GM19328 (cell line): ENCODE measurements at regions not wholly inside any gene's neighbourhood (a gene's known extent, or its start where the extent isn't known, plus 50 kb on each side); places are given as distances from the start of the nearest gene placed in this dataset.
"Not testable (repeated sequence)": the region's sequence is repeated elsewhere in the genome, so short reads cannot be mapped to it uniquely, and the experiment has no call there.

ENCODE experiments used
- ATAC-seq: cut with Tn5 transposase; IDR thresholded peaks from one replicate; pipeline ENCODE4 v1.9.1; 2021; ENCODE audit warnings: mild to moderate bottlenecking, moderate library complexity; ENCODE audit not compliant: unreplicated experiment

GRCh38 chr10:36462194-36462593 lies 663.2 kb upstream of the ANKRD30A start:
- ATAC-seq: no peak

- not testable (repeated sequence) for ATAC-seq
These were observed 667.0 kb upstream of the ANKRD30A start for GRCh38 chr10:36458437-36458836.

DNA sequence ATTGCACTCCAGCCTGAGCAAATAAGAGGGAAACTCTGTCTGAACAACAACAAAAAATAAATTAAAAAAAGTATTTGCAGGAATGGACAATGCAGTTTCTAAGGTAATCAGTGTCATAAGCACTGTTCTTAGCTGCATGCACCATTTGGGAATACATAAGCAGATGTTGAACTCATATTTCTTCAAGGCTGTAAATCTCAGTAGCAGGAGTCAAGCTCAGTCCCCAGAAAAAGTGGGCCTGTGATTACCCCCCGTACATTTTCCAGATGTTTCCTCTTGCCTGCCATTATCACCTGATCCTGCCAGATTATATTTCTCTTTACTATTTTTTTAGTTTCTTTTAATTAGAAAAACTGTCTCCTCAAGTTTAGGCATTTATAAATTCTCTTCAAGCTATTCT lies 667.6 kb upstream of the ANKRD30A start:
- no peak for ATAC-seq

DNA sequence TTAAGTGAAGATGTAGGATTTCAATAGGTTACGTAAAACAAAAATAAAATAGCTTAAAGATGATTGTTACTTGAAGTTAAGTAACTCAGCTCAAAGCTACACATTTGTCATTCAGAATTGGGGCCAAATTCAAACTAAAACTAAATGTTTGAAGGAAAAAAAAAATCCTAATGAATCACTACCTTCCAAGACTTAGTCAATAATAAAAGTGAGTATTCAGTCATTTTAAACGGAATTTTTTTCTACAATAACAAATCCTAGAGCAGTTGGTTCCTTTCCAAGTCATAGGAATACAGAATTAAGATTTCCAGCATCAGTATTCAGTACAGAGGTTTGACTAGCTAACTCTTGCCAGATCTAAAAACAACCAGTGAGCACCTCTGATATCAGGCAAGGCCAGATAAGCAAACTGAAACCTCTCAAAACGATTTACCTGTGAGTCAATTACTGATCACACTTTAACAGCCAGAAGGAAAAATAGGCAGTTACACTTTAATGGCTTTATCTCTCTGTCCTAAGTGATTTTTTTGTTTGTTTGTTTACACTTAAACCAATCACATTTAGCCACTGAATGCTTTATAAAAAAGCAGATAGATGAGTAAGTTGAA lies 669.8 kb upstream of the ANKRD30A start:
- ATAC-seq: no peak

- ATAC-seq: no peak
These were observed 672.5 kb upstream of the ANKRD30A start for GRCh38 chr10:36452851-36453250.

DNA sequence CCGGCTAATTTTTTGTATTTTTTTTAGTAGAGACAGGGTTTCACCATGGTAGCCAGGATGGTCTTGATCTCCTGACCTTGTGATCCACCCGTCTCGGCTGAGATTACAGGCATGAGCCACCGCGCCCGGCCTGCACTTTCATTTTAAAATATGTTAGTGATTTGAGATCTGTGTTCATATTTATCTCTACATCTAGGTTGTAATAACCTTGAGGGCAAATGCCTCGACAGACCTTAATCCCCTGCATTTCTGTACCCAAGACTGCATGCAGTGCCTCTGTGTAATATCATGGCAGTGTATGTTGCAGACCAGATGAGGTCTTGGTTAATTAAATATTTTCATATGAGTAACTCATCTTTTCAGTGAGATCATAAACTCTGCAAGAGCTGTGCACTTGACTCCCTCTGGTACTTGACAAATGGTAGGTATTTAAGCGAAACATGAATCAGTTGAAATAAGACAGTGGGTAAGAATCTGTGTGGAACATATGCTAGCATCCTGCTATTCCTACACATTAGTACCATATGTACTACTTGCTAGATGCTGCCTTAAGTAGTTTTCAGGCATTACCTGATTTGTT lies 673.9 kb upstream of the ANKRD30A start:
- no peak for ATAC-seq

DNA sequence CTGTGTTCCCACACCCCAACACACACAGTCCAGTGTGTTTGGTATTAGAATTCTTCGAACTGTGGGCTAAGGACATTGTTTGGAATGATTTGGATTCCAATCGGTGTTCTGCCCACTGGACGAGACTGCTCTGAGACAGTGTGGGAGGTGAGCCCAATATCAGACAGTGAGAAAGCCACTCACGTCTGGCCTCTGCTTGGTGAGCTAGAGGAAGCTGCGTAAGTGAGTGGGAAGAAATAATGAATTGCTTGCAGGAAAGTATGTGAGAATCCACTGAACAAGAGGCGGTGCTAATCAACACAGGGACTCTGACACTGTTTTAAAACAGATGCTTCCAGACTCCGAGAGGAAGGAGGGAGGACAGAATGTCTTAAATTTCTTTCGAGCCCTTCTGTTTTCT lies 675.0 kb upstream of the ANKRD30A start:
- ATAC-seq: no peak

DNA sequence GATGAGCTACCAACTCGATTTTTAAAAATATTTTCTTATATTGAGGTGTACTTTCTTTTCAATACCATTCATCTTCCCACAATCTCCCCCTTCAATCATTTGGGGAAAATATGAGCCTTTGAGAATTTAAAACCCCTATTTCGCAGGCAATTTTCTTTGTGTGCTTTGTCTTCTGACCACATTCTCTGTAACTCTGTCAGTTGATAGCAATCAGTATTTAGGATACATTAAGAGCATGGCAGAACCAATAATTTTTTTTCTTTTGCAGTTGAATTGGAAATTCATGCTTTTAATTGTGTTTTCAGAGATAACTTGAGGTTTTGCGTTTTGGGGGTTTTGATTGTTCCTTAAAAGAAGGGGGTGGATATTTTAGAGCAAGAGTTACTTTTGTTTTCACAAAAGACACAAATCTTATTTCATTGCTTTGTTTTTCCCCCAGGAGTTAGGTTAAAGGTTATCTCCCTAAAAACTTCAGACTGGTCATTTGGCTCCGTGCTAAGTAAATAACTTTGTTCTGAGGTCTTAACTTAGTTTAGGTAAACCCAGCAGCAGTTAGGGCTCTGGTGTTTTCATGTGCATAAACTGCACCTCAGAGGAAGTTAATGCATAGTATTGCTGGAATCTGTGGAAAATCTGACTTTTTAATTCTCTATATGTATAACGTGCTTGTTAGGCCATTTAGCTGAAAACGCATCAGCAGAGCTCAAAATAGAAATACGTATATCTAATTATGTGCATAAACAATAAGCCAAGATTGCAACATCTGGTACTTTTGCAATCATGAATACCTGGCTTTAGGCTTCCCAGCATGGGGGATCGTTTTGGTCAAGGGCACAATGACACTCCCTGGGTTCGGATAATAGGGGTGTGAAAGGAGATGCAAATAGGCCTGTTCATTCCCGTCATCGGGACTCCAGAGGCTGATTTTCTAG lies 676.4 kb upstream of the ANKRD30A start:
- no peak for ATAC-seq

GRCh38 chr10:36446881-36447280 lies 678.5 kb upstream of the ANKRD30A start:
- ATAC-seq: no peak

DNA sequence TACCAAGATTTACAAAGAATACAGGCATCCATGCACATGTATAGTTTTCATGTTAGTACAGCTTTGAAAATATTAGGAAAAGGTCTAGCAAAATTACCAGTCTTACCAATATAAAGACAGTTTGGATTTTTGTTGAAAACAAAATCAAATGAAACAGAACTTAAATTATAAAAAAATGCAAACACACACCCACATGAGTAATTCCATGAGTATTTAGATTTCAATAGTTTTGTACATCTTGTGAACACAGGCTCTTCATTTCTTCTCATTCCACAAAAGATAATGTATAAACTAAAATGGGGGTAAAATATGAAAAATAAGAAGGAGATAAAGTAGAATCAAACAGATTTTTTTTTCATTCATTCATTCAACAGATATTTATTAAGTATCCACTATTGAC lies 682.2 kb upstream of the ANKRD30A start:
- ATAC-seq: no peak

DNA sequence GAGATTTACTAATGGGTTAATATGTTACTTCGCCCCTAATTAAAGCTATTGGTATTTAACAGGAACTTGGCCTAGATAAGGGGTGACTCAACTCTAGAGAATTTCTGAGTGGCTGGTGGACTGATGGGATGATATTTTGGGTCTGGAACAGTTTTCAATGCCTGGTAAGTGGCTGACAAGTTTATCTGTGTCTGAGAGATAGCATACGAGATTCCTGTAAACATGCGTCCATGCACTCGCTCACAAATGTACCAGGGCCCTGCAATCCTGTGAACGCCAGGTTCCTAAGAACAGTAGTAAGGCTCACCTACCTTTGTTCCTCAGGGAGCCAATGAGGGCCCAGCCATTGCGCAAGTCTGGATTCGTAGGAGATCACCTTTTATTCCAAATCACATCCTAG lies 683.8 kb upstream of the ANKRD30A start:
- ATAC-seq: no peak

GRCh38 chr10:36440539-36440938 lies 684.9 kb upstream of the ANKRD30A start:
- no peak for ATAC-seq

DNA sequence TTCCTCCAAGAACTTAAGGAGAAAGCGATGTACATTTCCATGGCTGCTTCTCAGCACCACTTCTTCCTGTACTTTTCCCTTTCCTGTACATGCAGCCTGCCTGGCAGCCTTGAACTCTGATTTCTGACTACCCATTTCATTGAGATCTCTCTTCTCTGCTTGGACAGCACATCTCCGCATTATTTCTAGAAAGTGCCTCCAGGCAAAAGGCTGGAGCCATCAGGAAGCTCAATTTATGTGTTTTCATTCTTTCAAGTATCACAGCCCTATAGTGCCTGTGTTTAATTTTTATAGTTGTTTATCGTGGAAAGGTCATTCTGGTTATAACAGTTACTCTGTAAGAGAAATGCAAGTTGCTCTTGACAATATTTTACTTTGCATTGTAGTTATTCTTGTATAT lies 688.0 kb upstream of the ANKRD30A start:
- no peak for ATAC-seq

DNA sequence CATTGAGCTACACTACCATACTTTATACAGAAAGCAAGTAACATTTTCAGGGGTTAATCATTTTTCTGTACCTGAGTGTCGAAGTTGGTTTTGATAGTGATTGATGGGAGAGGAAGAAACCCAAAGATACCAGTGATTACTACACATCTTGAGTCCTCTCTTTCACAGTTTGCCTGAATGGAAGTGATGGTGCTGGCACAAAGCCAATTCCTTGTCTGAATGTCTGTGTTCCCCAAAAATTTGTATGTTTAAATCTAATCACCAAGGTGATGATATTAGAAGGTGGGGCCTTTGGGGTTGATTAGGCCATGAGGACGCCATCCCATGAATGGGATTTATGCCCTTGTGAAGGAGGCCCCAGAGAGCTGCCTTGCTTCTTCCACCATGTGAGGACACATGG lies 696.9 kb upstream of the ANKRD30A start:
- ATAC-seq: no peak

DNA sequence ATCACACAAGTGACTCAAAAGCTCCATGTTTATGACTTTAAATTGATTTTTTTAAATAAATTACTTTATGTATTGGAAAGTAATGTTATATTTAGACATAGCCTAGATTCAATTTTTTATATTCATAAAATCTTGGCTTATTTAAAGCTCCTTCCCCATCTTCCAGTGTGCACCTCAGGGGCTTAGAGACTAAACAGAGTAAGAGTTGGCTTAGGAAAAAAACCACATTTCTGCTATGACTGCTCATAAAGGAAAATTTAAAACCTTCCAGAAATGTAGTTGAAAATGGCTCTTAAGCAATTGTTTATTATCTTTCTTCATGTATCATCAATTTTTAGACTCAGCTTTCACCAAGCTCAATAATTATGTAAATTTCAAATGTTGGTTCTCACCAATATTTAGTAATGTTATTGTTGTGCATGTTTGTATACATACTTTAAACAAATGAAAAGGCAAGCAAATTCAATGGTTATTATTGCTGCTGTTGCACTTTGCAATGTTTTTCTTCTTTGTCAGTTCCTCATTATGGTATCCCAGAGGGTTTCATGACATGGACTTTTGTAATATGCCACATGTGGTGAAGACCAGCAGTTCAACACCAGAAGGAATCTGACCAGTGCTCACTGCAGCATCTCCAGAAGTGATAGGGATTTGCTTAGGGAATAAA lies 700.1 kb upstream of the ANKRD30A start:
- no peak for ATAC-seq

GRCh38 chr10:36424502-36424901 lies 700.9 kb upstream of the ANKRD30A start:
- no peak for ATAC-seq

DNA sequence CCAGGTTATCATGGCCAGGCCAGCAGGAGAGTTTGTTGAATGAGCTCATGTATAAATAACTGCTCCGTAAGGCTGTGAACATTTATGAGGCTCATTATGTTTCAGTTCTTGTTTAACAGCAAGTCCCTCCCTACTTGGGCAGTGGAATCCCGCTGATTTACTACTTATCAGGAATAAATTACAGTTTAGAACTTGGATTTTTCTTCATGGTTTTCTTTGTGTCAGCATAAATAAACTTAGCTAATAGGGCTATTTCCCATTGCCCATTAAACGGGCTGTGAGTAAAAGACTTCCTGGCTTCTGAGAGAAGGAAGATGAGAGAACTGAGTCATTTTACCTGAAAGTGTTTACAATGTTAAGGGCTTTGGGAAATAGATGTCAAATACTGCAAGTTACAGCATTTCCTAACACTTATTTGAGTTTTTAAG lies 701.6 kb upstream of the ANKRD30A start:
- no peak for ATAC-seq

DNA sequence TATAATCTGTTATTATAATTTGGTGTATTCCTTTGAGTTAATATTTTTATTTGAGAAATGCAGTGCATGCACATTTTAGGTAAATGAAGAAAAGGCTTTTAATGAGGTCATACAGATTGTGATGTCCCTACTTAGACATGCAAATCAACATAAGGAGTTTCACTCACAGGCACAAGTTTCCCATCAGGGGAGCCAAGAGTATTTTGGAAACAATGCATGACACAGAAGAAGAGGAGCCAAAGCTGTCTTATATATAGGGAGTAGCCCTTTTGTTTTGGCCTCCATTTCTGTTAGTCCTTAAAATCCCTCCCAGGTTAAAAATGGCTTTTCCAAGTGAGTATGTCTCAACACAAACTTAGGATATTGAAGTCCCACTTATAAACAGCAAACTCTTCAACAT lies 703.4 kb upstream of the ANKRD30A start:
- no peak for ATAC-seq

- ATAC-seq: no peak
These were observed 708.9 kb upstream of the ANKRD30A start for GRCh38 chr10:36416513-36416912.

GRCh38 chr10:36412942-36413341 lies 712.5 kb upstream of the ANKRD30A start:
- no peak for ATAC-seq

- not testable (repeated sequence) for ATAC-seq
These were observed 725.2 kb upstream of the ANKRD30A start for GRCh38 chr10:36400238-36400637.
